ENCODE measurements at regions not wholly inside any gene's neighbourhood (a gene's known extent, or its start where the extent isn't known, plus 50 kb on each side); places are given as distances from the start of the nearest gene placed in this dataset.

GRCh38 chr5:163622799-163623198 lies 117.4 kb downstream of the MAT2B start:
- H3K27me3 ChIP-seq (ENCODE audit: control insufficient read depth in 4 of 4, insufficient read depth in 4 of 4, low read length in 3 of 4) = peaks cover 0 to 2% (median 0%) of the 10 kb centered on the region in 4 donors
- H3K27ac ChIP-seq (ENCODE audit: low read depth in 1 of 2, low read length in 2 of 2) = no peak overlapping the region
- H3K9ac ChIP-seq (ENCODE audit: low read depth in 1 of 2, low read length in 2 of 2) = no peak overlapping the region
- no peaks in the 10 kb centered on the region for H3K36me3 ChIP-seq (ENCODE audit: control insufficient read depth in 4 of 4, insufficient read depth in 3 of 4, low read depth in 1 of 4, low read length in 3 of 4)
- TF ChIP-seq, protein P1, sequence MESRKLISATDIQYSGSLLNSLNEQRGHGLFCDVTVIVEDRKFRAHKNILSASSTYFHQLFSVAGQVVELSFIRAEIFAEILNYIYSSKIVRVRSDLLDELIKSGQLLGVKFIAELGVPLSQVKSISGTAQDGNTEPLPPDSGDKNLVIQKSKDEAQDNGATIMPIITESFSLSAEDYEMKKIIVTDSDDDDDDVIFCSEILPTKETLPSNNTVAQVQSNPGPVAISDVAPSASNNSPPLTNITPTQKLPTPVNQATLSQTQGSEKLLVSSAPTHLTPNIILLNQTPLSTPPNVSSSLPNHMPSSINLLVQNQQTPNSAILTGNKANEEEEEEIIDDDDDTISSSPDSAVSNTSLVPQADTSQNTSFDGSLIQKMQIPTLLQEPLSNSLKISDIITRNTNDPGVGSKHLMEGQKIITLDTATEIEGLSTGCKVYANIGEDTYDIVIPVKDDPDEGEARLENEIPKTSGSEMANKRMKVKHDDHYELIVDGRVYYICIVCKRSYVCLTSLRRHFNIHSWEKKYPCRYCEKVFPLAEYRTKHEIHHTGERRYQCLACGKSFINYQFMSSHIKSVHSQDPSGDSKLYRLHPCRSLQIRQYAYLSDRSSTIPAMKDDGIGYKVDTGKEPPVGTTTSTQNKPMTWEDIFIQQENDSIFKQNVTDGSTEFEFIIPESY (IDR thresholded peaks at IDR 0.05) = no peak
- TF ChIP-seq FOXA1 (IDR thresholded peaks at IDR 0.05) = no peak
- TF ChIP-seq EGR1 (IDR thresholded peaks at IDR 0.05; ENCODE audit: low read depth in 2 of 2) = no peak
- TF ChIP-seq, protein P2, sequence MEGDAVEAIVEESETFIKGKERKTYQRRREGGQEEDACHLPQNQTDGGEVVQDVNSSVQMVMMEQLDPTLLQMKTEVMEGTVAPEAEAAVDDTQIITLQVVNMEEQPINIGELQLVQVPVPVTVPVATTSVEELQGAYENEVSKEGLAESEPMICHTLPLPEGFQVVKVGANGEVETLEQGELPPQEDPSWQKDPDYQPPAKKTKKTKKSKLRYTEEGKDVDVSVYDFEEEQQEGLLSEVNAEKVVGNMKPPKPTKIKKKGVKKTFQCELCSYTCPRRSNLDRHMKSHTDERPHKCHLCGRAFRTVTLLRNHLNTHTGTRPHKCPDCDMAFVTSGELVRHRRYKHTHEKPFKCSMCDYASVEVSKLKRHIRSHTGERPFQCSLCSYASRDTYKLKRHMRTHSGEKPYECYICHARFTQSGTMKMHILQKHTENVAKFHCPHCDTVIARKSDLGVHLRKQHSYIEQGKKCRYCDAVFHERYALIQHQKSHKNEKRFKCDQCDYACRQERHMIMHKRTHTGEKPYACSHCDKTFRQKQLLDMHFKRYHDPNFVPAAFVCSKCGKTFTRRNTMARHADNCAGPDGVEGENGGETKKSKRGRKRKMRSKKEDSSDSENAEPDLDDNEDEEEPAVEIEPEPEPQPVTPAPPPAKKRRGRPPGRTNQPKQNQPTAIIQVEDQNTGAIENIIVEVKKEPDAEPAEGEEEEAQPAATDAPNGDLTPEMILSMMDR (IDR thresholded peaks at IDR 0.05; ENCODE audit: low read depth, low read length, missing input control) = no peak
- TF ChIP-seq YY1 (IDR thresholded peaks at IDR 0.05) = no peak
- no peak for TF ChIP-seq JUND (IDR thresholded peaks at IDR 0.05)
- TF ChIP-seq HNF4G (IDR thresholded peaks at IDR 0.05) = no peak
- TF ChIP-seq MAX (IDR thresholded peaks at IDR 0.05) = no peak
- no peak for TF ChIP-seq RAD21 (IDR thresholded peaks at IDR 0.05)
- no peak for TF ChIP-seq GABPA (IDR thresholded peaks at IDR 0.05 in 1 of 2, conservative IDR thresholded peaks at IDR 0.05 in 1 of 2)
- TF ChIP-seq, protein P3, sequence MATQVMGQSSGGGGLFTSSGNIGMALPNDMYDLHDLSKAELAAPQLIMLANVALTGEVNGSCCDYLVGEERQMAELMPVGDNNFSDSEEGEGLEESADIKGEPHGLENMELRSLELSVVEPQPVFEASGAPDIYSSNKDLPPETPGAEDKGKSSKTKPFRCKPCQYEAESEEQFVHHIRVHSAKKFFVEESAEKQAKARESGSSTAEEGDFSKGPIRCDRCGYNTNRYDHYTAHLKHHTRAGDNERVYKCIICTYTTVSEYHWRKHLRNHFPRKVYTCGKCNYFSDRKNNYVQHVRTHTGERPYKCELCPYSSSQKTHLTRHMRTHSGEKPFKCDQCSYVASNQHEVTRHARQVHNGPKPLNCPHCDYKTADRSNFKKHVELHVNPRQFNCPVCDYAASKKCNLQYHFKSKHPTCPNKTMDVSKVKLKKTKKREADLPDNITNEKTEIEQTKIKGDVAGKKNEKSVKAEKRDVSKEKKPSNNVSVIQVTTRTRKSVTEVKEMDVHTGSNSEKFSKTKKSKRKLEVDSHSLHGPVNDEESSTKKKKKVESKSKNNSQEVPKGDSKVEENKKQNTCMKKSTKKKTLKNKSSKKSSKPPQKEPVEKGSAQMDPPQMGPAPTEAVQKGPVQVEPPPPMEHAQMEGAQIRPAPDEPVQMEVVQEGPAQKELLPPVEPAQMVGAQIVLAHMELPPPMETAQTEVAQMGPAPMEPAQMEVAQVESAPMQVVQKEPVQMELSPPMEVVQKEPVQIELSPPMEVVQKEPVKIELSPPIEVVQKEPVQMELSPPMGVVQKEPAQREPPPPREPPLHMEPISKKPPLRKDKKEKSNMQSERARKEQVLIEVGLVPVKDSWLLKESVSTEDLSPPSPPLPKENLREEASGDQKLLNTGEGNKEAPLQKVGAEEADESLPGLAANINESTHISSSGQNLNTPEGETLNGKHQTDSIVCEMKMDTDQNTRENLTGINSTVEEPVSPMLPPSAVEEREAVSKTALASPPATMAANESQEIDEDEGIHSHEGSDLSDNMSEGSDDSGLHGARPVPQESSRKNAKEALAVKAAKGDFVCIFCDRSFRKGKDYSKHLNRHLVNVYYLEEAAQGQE (IDR thresholded peaks at IDR 0.05) = no peak
- TF ChIP-seq SP1 (IDR thresholded peaks at IDR 0.05) = no peak
- TF ChIP-seq HNF4A (conservative IDR thresholded peaks at IDR 0.05) = no peak
- no peak for TF ChIP-seq RXRA (IDR thresholded peaks at IDR 0.05)
- no peak for TF ChIP-seq NR2F2 (IDR thresholded peaks at IDR 0.05)
- TF ChIP-seq FOXA2 (IDR thresholded peaks at IDR 0.05) = no peak
- TF ChIP-seq, protein P4, sequence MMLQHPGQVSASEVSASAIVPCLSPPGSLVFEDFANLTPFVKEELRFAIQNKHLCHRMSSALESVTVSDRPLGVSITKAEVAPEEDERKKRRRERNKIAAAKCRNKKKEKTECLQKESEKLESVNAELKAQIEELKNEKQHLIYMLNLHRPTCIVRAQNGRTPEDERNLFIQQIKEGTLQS (IDR thresholded peaks at IDR 0.05) = no peak
- no peak overlapping the region for H3K4me3 ChIP-seq (ENCODE audit: low read depth in 1 of 3, low read length in 3 of 3)
- 71% methylated on average over 2 of the region's 2 CpGs for WGBS
- H3K4me1 ChIP-seq (ENCODE audit: control insufficient read depth in 4 of 4, insufficient read depth in 4 of 4, low read length in 3 of 4) = no peaks in the 10 kb centered on the region
- H3K9me3 ChIP-seq (ENCODE audit: control insufficient read depth in 4 of 4, low read length in 3 of 4) = no peaks in the 10 kb centered on the region
- DNase-seq (ENCODE audit: low spot score) = no peak

DNA sequence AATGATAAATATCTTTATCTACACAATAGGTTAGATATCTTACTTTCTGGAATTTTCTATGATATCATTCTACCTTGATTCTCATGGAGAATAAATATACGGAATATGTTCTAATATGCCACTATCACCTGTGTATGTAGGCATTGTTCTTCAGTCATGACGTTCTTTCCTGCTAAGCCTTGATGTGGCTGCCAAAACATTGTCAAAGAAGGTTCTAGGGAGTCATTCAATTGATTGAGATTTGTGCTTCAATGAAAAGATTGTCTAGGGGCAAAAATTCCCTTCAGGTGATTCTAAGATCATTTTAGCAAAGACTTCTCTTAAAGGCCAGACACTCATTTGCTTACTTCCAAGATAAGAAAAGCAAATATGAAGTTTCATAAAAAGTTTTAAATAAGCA lies 118.1 kb downstream of the MAT2B start:
- Histone ChIP-seq H3K4me3 (ENCODE audit: low read depth in 1 of 3, low read length in 3 of 3) (no peak overlapping the region), H3K27ac (ENCODE audit: low read depth in 1 of 2, low read length in 2 of 2) (no peak overlapping the region), H3K27me3 (ENCODE audit: control insufficient read depth in 4 of 4, insufficient read depth in 4 of 4, low read length in 3 of 4) (peaks cover 0 to 2% (median 0%) of the 10 kb centered on the region in 4 donors), H3K4me1 (ENCODE audit: control insufficient read depth in 4 of 4, insufficient read depth in 4 of 4, low read length in 3 of 4) (no peaks in the 10 kb centered on the region), H3K9me3 (ENCODE audit: control insufficient read depth in 4 of 4, low read length in 3 of 4) (no peaks in the 10 kb centered on the region), H3K9ac (ENCODE audit: low read depth in 1 of 2, low read length in 2 of 2) (no peak overlapping the region), H3K36me3 (ENCODE audit: control insufficient read depth in 4 of 4, insufficient read depth in 3 of 4, low read depth in 1 of 4, low read length in 3 of 4) (no peaks in the 10 kb centered on the region)
- TF ChIP-seq, protein P1 (IDR thresholded peaks at IDR 0.05) = no peak
- TF ChIP-seq NR2F2 (IDR thresholded peaks at IDR 0.05) (no peak), FOXA1 (IDR thresholded peaks at IDR 0.05) (no peak), SP1 (IDR thresholded peaks at IDR 0.05) (no peak), GABPA (IDR thresholded peaks at IDR 0.05 in 1 of 2, conservative IDR thresholded peaks at IDR 0.05 in 1 of 2) (no peak), HNF4G (IDR thresholded peaks at IDR 0.05) (no peak), EGR1 (IDR thresholded peaks at IDR 0.05; ENCODE audit: low read depth in 2 of 2) (no peak)
- TF ChIP-seq, protein P2 (IDR thresholded peaks at IDR 0.05; ENCODE audit: low read depth, low read length, missing input control) = no peak
- WGBS = 65% methylated on average over 2 of the region's 2 CpGs
- DNase-seq (ENCODE audit: low spot score) = no peak

All from liver (tissue), 8 donors.